Right lobe of liver (tissue), 6 donors: ENCODE measurements at regions not wholly inside any gene's neighbourhood (a gene's known extent, or its start where the extent isn't known, plus 50 kb on each side); places are given as distances from the start of the nearest gene placed in this dataset.
"Not testable (repeated sequence)": the region's sequence is repeated elsewhere in the genome, so short reads cannot be mapped to it uniquely, and the experiment has no call there.

Experiments
- ATAC-seq, 4 donors: fragments of 200-7000 bp; cut with Tn5 transposase; one replicate each; pipeline ENCODE4 v1.9.1; 2020; ENCODE audit warnings: mild to moderate bottlenecking in 4 of 4, moderate library complexity in 4 of 4
- DNase-seq, 3 donors: peaks; one replicate each; pipeline ENCODE4 v3.0.0-alpha.2; 2020
- H3K27ac ChIP-seq, 3 donors: fragments of 200-600 bp; one replicate each; pipeline ENCODE4 v1.8.0; 2022
- H3K27me3 ChIP-seq, 2 donors: fragments of 200-600 bp; one replicate each; pipeline ENCODE4 v1.8.0; 2022
- H3K36me3 ChIP-seq, 4 donors: fragments of 200-600 bp; sonication (generic) in 1 of 4; one replicate each; pipeline versions ENCODE4 v1.5.1 to v1.8.0; 2017 to 2022; ENCODE audit warnings: control low read depth in 1 of 4
- H3K4me1 ChIP-seq, 4 donors: fragments of 200-600 bp; sonication (generic) in 1 of 4; one replicate each; pipeline versions ENCODE4 v1.5.1 to v1.8.0; 2017 to 2022; ENCODE audit warnings: control low read depth in 1 of 4
- H3K4me3 ChIP-seq, 3 donors: fragments of 200-600 bp; one replicate each; pipeline ENCODE4 v1.8.0; 2022
- H3K9me3 ChIP-seq, 4 donors: fragments of 200-600 bp; sonication (generic) in 1 of 4; one replicate each; pipeline versions ENCODE4 v1.5.1 to v1.8.0; 2017 to 2022; ENCODE audit warnings: control low read depth in 1 of 4
- POLR2A ChIP-seq: fragments of 450-650 bp; IDR thresholded peaks from one replicate; pipeline ENCODE4 v1.6.1; 2017; ENCODE audit warnings: antibody characterized with exemption, mild to moderate bottlenecking
- WGBS: methylation state at CpG from one replicate; pipeline ENCODE4 v1.1.6; 2018; ENCODE audit warnings: low coverage, low lambda C conversion rate; ENCODE audit not compliant: insufficient coverage; ENCODE audit errors: missing lambda C conversion rate; 5-methylcytosine and 5-hydroxymethylcytosine counted together
- intact Hi-C, 2 donors: fragments of 100-400 bp; cut with DNase I; formaldehyde crosslinking; loops; one replicate each; pipeline versions ENCODE4 v1.11.2 to v1.14.1; 2022
- TF ChIP-seq, protein P1 (sequence below), 4 donors: fragments of 200-600 bp in 3 of 4; fragments of 450-650 bp in 1 of 4; IDR thresholded peaks; one replicate each; pipeline versions ENCODE4 v1.5.1 to v1.8.0; 2016 to 2022; ENCODE audit warnings: antibody characterized with exemption in 4 of 4, mild to moderate bottlenecking in 2 of 4
- donor health status: DM: no; HTN: yes; CAD: no.
- donor health status: DM: no; HTN: no; CAD: no.
- donor health status: DM: no; HTN: no; CAD: no.
- donor health status: DM: no; HTN: yes; CAD: no.
- donor health status: DM: no; HTN: yes; CAD: no.

GRCh38 chr3:144843099-144843498 lies 871.5 kb downstream of the DIPK2A start:
- ATAC-seq (no peak), DNase-seq (no peak)
- Histone ChIP-seq H3K4me1 (no peaks in the 10 kb centered on the region), H3K27me3 (no peaks in the 10 kb centered on the region), H3K4me3 (no peak overlapping the region), H3K27ac (no peak overlapping the region), H3K9me3 (no peaks in the 10 kb centered on the region), H3K36me3 (no peaks in the 10 kb centered on the region)
- TF ChIP-seq, protein P1, sequence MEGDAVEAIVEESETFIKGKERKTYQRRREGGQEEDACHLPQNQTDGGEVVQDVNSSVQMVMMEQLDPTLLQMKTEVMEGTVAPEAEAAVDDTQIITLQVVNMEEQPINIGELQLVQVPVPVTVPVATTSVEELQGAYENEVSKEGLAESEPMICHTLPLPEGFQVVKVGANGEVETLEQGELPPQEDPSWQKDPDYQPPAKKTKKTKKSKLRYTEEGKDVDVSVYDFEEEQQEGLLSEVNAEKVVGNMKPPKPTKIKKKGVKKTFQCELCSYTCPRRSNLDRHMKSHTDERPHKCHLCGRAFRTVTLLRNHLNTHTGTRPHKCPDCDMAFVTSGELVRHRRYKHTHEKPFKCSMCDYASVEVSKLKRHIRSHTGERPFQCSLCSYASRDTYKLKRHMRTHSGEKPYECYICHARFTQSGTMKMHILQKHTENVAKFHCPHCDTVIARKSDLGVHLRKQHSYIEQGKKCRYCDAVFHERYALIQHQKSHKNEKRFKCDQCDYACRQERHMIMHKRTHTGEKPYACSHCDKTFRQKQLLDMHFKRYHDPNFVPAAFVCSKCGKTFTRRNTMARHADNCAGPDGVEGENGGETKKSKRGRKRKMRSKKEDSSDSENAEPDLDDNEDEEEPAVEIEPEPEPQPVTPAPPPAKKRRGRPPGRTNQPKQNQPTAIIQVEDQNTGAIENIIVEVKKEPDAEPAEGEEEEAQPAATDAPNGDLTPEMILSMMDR (IDR thresholded peaks at IDR 0.05), result no peak
- no peak for TF ChIP-seq POLR2A
- intact Hi-C loops, result no loop called here
- 75% methylated on average over 8 of the region's 8 CpGs for WGBS

GRCh38 chr3:144852999-144853398 lies 881.4 kb downstream of the DIPK2A start:
- Histone ChIP-seq H3K27ac (no peak overlapping the region), H3K4me1 (no peaks in the 10 kb centered on the region), H3K9me3 (no peaks in the 10 kb centered on the region), H3K27me3 (no peaks in the 10 kb centered on the region), H3K36me3 (no peaks in the 10 kb centered on the region), H3K4me3 (no peak overlapping the region)
- no peak for ATAC-seq
- no peak for DNase-seq
- no peak for TF ChIP-seq POLR2A
- TF ChIP-seq, protein P1 (IDR thresholded peaks at IDR 0.05), result no peak
- intact Hi-C loops, result no loop called here

GRCh38 chr3:144854020-144854419 lies 882.4 kb downstream of the DIPK2A start:
- intact Hi-C loops, result not testable (repeated sequence)

GRCh38 chr3:144859161-144859560 lies 887.5 kb downstream of the DIPK2A start:
- DNase-seq, result no peak
- Histone ChIP-seq H3K4me3 (no peak overlapping the region), H3K27ac (no peak overlapping the region), H3K9me3 (no peaks in the 10 kb centered on the region), H3K27me3 (no peaks in the 10 kb centered on the region), H3K36me3 (no peaks in the 10 kb centered on the region), H3K4me1 (no peaks in the 10 kb centered on the region)
- TF ChIP-seq, protein P1 (IDR thresholded peaks at IDR 0.05), result no peak
- TF ChIP-seq POLR2A, result no peak
- intact Hi-C loops, result no loop called here
- 57% methylated on average over 3 of the region's 3 CpGs for WGBS
- no peak for ATAC-seq

More at GRCh38 chr3:144854020-144854419, 882.4 kb downstream of the DIPK2A start:
- H3K9me3 ChIP-seq, H3K4me3 ChIP-seq, DNase-seq, H3K27me3 ChIP-seq, ATAC-seq, H3K36me3 ChIP-seq, H3K27ac ChIP-seq, H3K4me1 ChIP-seq: not testable (repeated sequence)
- WGBS, result 78% methylated on average over 4 of the region's 9 CpGs

DNA sequence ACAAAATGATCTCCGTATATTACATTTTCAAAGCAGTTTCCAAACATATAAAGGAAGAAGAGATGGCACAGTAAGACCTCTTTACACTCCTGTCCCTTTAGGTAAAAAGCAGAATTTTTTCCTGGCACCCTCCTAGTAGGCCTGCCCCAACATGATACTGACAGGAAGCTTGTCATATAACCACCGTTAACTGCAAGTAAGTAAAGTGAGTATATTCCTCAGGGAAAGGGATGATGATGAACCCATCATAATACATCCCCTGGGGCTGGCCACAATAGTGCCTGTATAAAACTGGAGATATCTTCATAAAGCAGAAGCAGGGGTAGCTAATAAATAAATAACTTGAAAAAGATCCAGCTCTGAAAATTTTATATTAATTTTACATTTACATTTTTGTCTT lies 893.0 kb downstream of the DIPK2A start:
- ATAC-seq (no peak), DNase-seq (no peak)
- no peaks in the 10 kb centered on the region for H3K27me3 ChIP-seq
- H3K4me1 ChIP-seq, result no peaks in the 10 kb centered on the region
- H3K36me3 ChIP-seq, result no peaks in the 10 kb centered on the region
- H3K4me3 ChIP-seq, result no peak overlapping the region
- no peaks in the 10 kb centered on the region for H3K9me3 ChIP-seq
- intact Hi-C loops, result no loop called here
- no peak overlapping the region for H3K27ac ChIP-seq
- WGBS, result 50% methylated on average over 2 of the region's 2 CpGs
- TF ChIP-seq, protein P1 (IDR thresholded peaks at IDR 0.05), result no peak
- TF ChIP-seq POLR2A, result no peak
